ENCODE measurements at regions not wholly inside any gene's neighbourhood (a gene's known extent, or its start where the extent isn't known, plus 50 kb on each side); places are given as distances from the start of the nearest gene placed in this dataset.

- TF ChIP-seq, protein P1, sequence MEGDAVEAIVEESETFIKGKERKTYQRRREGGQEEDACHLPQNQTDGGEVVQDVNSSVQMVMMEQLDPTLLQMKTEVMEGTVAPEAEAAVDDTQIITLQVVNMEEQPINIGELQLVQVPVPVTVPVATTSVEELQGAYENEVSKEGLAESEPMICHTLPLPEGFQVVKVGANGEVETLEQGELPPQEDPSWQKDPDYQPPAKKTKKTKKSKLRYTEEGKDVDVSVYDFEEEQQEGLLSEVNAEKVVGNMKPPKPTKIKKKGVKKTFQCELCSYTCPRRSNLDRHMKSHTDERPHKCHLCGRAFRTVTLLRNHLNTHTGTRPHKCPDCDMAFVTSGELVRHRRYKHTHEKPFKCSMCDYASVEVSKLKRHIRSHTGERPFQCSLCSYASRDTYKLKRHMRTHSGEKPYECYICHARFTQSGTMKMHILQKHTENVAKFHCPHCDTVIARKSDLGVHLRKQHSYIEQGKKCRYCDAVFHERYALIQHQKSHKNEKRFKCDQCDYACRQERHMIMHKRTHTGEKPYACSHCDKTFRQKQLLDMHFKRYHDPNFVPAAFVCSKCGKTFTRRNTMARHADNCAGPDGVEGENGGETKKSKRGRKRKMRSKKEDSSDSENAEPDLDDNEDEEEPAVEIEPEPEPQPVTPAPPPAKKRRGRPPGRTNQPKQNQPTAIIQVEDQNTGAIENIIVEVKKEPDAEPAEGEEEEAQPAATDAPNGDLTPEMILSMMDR (IDR thresholded peaks at IDR 0.05 in 2 of 3, conservative IDR thresholded peaks at IDR 0.05 in 1 of 3; ENCODE audit: borderline replicate concordance in 1 of 3, insufficient read depth in 1 of 3, low read depth in 2 of 3, low read length in 2 of 3) = no peak
- no peak for TF ChIP-seq EGR1 (IDR thresholded peaks at IDR 0.05; ENCODE audit: low read depth)
- TF ChIP-seq, protein P2, sequence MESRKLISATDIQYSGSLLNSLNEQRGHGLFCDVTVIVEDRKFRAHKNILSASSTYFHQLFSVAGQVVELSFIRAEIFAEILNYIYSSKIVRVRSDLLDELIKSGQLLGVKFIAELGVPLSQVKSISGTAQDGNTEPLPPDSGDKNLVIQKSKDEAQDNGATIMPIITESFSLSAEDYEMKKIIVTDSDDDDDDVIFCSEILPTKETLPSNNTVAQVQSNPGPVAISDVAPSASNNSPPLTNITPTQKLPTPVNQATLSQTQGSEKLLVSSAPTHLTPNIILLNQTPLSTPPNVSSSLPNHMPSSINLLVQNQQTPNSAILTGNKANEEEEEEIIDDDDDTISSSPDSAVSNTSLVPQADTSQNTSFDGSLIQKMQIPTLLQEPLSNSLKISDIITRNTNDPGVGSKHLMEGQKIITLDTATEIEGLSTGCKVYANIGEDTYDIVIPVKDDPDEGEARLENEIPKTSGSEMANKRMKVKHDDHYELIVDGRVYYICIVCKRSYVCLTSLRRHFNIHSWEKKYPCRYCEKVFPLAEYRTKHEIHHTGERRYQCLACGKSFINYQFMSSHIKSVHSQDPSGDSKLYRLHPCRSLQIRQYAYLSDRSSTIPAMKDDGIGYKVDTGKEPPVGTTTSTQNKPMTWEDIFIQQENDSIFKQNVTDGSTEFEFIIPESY (IDR thresholded peaks at IDR 0.05; ENCODE audit: extremely low read depth, insufficient replicate concordance, low read length) = no peak
- TF ChIP-seq ATF3 (IDR thresholded peaks at IDR 0.05) = no peak
- TF ChIP-seq POLR2A (IDR thresholded peaks at IDR 0.05; ENCODE audit: borderline replicate concordance, extremely low read depth, insufficient read depth, insufficient read length) = no peak
- TF ChIP-seq TCF7L2 (IDR thresholded peaks at IDR 0.05; ENCODE audit: borderline replicate concordance, extremely low read depth, insufficient read depth, insufficient read length) = no peak
- no peak for TF ChIP-seq POLR2AphosphoS5 (IDR thresholded peaks at IDR 0.05; ENCODE audit: low read depth, low read length)
- TF ChIP-seq, protein P3, sequence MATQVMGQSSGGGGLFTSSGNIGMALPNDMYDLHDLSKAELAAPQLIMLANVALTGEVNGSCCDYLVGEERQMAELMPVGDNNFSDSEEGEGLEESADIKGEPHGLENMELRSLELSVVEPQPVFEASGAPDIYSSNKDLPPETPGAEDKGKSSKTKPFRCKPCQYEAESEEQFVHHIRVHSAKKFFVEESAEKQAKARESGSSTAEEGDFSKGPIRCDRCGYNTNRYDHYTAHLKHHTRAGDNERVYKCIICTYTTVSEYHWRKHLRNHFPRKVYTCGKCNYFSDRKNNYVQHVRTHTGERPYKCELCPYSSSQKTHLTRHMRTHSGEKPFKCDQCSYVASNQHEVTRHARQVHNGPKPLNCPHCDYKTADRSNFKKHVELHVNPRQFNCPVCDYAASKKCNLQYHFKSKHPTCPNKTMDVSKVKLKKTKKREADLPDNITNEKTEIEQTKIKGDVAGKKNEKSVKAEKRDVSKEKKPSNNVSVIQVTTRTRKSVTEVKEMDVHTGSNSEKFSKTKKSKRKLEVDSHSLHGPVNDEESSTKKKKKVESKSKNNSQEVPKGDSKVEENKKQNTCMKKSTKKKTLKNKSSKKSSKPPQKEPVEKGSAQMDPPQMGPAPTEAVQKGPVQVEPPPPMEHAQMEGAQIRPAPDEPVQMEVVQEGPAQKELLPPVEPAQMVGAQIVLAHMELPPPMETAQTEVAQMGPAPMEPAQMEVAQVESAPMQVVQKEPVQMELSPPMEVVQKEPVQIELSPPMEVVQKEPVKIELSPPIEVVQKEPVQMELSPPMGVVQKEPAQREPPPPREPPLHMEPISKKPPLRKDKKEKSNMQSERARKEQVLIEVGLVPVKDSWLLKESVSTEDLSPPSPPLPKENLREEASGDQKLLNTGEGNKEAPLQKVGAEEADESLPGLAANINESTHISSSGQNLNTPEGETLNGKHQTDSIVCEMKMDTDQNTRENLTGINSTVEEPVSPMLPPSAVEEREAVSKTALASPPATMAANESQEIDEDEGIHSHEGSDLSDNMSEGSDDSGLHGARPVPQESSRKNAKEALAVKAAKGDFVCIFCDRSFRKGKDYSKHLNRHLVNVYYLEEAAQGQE (IDR thresholded peaks at IDR 0.05; ENCODE audit: low read depth) = no peak
- no peak for TF ChIP-seq SIN3A (IDR thresholded peaks at IDR 0.05; ENCODE audit: low read depth)
- TF ChIP-seq SRF (IDR thresholded peaks at IDR 0.05; ENCODE audit: low read depth) = no peak
- no peak for TF ChIP-seq SP1 (IDR thresholded peaks at IDR 0.05; ENCODE audit: low read depth)
- TF ChIP-seq, protein P4, sequence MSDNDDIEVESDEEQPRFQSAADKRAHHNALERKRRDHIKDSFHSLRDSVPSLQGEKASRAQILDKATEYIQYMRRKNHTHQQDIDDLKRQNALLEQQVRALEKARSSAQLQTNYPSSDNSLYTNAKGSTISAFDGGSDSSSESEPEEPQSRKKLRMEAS (IDR thresholded peaks at IDR 0.05) = no peak
- TF ChIP-seq CBX3 (IDR thresholded peaks at IDR 0.05; ENCODE audit: low read depth) = no peak
- TF ChIP-seq EZH2phosphoT487 (IDR thresholded peaks at IDR 0.05; ENCODE audit: borderline replicate concordance) = no peak
These were observed 525.5 kb downstream of the SOX6 start for GRCh38 chr11:15830741-15831428.

All from HCT116 (cell line).